ENCODE measurements at regions not wholly inside any gene's neighbourhood (a gene's known extent, or its start where the extent isn't known, plus 50 kb on each side); places are given as distances from the start of the nearest gene placed in this dataset.
A peak's percentile ranks its signal among the peaks of the same experiment; 100 is the strongest.

DNA sequence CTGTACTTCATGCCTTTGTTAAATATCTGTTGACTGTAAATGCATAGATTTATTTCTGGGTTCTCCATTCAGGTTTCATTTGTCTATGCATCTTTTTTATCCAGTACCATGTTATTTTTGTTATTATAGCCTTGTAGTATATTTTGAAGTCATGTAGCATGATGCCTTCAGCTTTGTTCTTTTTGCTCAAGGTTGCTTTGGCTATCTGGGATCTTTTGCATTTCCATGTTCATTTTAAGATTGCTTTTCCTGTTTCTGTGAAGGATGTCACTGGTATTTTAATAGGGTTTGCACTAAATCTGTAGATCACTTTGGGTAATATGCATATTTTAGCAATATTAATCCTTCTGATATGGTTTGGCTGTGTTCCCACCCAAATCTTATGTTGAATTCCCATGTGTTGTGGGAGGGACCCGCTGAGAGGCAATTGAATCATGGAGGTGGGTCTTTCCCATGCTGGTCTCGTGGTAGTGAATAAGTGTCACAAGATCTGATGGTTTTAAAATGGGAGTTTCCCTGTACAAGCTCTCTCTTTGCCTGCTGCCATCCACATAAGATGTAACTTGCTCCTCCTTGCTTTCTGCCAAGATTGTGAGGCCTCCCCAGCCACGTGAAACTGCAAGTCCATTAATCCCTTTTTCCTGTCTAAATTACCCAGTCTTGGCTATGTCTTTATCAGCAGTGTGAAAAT, 302.8 kb upstream of the SEMA3C start:
- DNase-seq (ENCODE audit: low spot score) (no peak), ATAC-seq (no peak)
- intact Hi-C loops (cut with DNase I): no loop called here

DNA sequence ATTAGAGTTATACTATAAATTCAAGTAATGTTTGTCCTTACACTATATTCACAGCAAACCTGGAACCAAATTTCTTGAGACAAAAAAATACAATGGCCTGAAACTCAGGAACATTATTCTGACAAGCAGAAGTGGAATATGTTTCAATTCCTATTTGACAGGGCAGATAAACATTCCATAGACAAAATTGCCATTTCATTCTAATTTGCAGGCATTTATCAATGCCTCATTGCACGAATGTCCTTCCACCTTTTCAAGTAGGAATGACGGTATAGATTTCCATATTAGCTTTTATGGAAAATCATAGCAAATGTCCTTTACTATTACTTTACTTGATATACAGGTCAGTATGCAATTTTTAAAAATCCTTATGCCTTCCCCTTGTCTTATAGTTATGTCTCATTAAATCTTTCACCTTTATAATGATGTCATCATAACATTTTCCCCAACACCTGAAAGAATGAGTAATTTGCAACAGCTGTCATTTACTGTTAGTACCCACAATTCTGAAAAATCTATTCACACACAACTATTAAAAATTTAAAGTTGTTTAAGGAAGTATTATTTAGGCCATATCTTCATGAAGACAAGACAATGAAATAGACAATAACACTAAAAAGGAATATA, 299.7 kb upstream of the SEMA3C start:
- no peak for ATAC-seq
- intact Hi-C loops (cut with DNase I): no loop called here

GRCh38 chr7:81213394-81213793, 294.5 kb upstream of the SEMA3C start:
- intact Hi-C loops (cut with DNase I): no loop called here
- ATAC-seq (no peak), DNase-seq (ENCODE audit: low spot score) (no peak)

More for the DNA sequence above, 299.7 kb upstream of the SEMA3C start:
- DNase-seq (ENCODE audit: low spot score): no peak

DNA sequence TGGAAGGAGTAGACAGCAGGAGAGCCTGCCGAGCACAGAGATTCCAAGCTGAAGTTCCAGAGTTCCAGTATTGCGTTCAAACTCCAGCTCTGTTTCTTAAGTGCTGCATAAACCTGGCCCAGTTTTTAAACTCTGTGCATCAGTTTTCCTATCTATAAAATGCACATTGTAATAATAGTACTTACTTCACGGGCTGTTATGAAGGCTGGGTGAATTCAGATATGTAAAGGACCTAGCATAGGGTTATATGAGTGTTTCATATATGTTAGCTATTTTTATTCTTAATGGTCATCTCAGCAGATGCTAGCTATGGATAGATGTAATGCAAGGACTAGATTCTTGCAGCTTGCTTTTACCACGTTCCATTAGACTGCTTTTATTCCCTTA, 293.1 kb upstream of the SEMA3C start:
- no peak for ATAC-seq
- no peak for DNase-seq (ENCODE audit: low spot score)
- intact Hi-C loops (cut with DNase I): no loop called here

GRCh38 chr7:81211204-81211933, 292.5 kb upstream of the SEMA3C start:
- intact Hi-C loops (cut with DNase I): no loop called here
- peak; percentile 43 for ATAC-seq
- no peak for DNase-seq (ENCODE audit: low spot score)

DNA sequence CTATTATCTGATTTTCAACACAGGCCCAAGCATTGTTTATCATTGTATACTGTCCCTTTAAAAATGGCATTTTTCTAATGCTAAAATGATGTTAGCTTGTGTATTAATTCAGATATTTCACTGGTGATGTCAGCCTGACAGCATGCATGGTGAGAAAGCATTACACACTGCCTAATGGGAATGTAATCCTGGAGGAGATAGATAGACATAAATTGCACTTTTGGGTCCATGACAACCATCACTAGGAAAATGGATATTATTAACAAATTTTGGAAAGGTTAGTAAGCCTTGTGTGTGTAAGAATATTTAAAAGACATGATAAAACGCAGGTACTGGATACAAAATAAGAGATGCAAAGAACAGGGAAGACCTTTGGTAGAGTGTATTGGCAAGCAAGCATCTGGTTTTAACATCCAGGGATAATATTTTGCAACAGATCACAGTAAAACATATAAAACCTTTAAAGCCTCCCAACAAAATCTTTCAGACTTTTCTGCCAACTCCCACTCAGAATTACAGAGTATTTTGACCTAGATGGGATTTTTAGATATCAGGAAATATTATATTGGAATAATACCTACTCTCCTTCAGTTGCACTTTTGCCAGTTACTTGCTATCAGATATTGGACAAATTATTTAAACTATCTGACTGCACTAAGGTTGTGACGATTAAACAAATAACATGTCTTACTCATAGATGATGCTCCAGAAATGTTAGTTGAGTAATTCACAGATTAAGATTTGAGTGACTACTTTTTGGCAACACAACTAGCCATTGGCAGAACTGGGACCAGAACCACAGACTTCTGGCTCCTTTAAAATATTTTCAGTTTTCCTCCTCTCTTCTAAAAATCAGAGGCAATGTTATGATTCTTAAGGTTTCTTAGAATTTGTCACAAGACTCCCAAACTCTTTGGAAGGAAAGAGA, 291.6 kb upstream of the SEMA3C start:
- intact Hi-C loops (cut with DNase I): no loop called here
- DNase-seq (ENCODE audit: low spot score): no peak
- peak; percentile 65 for ATAC-seq

- intact Hi-C loops (cut with DNase I): no loop called here
- no peak for ATAC-seq
Measured at GRCh38 chr7:81209059-81209458, 290.2 kb upstream of the SEMA3C start.

DNA sequence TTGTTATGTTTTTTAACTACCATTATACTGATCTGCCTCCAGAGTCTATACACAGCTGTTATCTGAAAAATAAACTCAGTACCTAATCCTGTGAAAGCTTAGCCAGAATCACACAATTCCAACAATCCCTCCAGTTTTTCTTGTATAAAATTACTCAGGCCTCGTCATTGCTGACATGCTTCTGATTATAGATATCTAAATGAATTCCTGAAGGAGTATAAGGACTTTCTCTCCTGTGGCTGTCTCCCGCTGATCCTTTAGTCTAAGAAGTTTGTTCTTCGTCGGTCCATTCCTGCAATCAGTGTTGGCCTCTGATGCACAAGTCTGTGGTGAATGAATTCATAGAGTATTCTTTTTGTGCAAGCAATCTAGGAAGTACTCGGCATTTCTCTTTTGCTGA, 288.9 kb upstream of the SEMA3C start:
- ATAC-seq (no peak), DNase-seq (ENCODE audit: low spot score) (no peak)
- intact Hi-C loops (cut with DNase I): no loop called here

More at GRCh38 chr7:81209059-81209458, 290.2 kb upstream of the SEMA3C start:
- DNase-seq (ENCODE audit: low spot score): no peak

- no peak for DNase-seq (ENCODE audit: low spot score)
Measured at GRCh38 chr7:81206667-81207360, 288.0 kb upstream of the SEMA3C start.

GRCh38 chr7:81206217-81206616, 287.4 kb upstream of the SEMA3C start:
- ATAC-seq (no peak), DNase-seq (ENCODE audit: low spot score) (no peak)
- intact Hi-C loops (cut with DNase I): no loop called here

More at GRCh38 chr7:81206667-81207360, 288.0 kb upstream of the SEMA3C start:
- no peak for ATAC-seq
- intact Hi-C loops (cut with DNase I): no loop called here

DNA sequence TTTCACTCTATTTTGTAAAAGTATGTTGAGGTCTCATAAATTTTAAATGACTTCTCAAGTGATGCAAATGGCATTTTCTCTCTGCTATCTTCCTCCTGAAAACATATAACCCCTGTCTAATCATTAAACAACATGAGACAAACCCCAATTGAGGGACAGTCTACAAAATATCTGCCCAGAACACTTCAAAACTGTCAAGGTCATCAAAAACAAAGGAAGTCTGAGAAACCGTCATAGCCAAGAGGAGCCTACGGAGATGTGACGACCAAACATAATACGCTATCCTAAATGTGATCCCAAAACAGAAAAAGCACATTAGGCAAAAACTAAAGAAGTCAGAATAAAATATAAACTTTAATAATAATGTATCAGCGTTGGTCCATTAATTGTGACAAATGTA, 282.3 kb upstream of the SEMA3C start:
- intact Hi-C loops (cut with DNase I): no loop called here
- no peak for ATAC-seq
- no peak for DNase-seq (ENCODE audit: low spot score)

DNA sequence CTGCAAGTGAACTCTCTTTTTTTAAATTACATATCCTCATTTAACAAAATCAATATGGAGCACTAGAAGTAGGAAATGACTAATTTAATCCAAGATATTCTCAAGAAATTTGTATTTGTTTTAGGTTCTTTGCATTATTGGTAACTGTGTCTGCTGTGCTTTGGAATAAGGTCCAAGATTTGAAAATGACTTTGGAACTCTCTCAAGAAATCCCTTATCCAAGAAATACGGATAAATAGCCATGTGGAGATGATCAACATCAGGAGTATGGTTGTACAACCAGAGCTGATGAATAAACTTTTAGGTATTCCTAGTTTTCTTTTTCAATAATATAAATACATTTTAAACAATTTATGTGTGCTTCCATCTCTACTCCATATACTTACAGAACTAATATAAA, 279.9 kb upstream of the SEMA3C start:
- intact Hi-C loops (cut with DNase I): no loop called here
- no peak for ATAC-seq
- DNase-seq (ENCODE audit: low spot score): no peak

DNA sequence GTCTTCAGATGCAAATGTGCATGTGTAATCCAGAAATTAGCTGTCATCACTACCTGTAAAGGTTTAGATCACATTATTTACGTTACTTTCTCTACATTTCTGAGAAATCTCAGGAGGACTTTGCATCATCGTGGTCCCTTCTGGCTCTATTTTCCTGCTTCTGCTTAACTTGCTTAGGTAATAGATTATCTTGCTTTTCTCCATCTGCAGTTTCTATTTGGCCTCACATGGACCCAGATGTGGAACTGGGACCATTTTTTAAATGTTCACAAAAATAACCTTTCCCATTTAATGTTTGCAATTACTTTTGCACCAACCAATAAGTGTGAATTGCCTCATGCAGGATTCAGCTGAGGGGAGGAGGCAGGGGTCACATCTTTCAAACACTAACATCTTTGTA, 278.4 kb upstream of the SEMA3C start:
- ATAC-seq (no peak), DNase-seq (ENCODE audit: low spot score) (no peak)
- intact Hi-C loops (cut with DNase I): no loop called here

- DNase-seq (ENCODE audit: low spot score): no peak
- no peak for ATAC-seq
- intact Hi-C loops (cut with DNase I): no loop called here
Measured at GRCh38 chr7:81195033-81195432, 276.2 kb upstream of the SEMA3C start.

GRCh38 chr7:81190997-81191768, 272.3 kb upstream of the SEMA3C start:
- DNase-seq (ENCODE audit: low spot score) (no peak), ATAC-seq (no peak)

DNA sequence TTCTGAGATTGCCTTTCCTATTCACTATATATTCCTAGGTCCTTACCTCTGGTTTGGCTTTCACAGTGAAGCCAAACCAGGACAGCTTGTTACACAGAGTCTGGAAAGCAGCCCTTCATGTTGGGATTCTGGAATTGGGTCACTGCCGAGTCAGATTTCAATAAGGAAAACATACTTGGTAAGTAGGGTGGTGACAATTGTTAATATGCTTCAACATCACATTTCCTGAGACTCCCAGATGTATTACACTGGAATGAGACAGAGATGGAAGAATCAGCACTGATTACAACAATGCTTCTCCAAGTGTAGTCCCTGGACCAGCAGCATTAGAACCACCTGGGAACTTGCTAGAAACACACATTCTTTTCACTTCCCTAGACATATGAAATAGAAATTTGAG, 268.9 kb upstream of the SEMA3C start:
- ATAC-seq (peak; percentile 28), DNase-seq (ENCODE audit: low spot score) (no peak)
- intact Hi-C loops (cut with DNase I): no loop called here

More at GRCh38 chr7:81190997-81191768, 272.3 kb upstream of the SEMA3C start:
- intact Hi-C loops (cut with DNase I): no loop called here

- DNase-seq (ENCODE audit: low spot score): no peak
- ATAC-seq: peak; percentile 88
- intact Hi-C loops (cut with DNase I): no loop called here
Measured at GRCh38 chr7:81186691-81187090, 267.8 kb upstream of the SEMA3C start.

GRCh38 chr7:81185072-81185471, 266.2 kb upstream of the SEMA3C start:
- DNase-seq (ENCODE audit: low spot score) (no peak), ATAC-seq (no peak)
- intact Hi-C loops (cut with DNase I): no loop called here

Measured in sciatic nerve (tissue), 2 donors.